Peyer's patch (tissue), 4 donors: ENCODE measurements at regions not wholly inside any gene's neighbourhood (a gene's known extent, or its start where the extent isn't known, plus 50 kb on each side); places are given as distances from the start of the nearest gene placed in this dataset.

Source experiments
- CTCF ChIP-seq, 6 experiments: fragments of 450-650 bp in 4 of 6; fragments of 200-600 bp in 2 of 6; sonication (generic) in 1 of 6; IDR thresholded peaks; one replicate each; pipeline ENCODE4 v1.5.1; 2017 to 2019; ENCODE audit warnings: antibody characterized with exemption in 6 of 6, mild to moderate bottlenecking in 3 of 6, moderate library complexity in 1 of 6
- POLR2A ChIP-seq, 2 donors: fragments of 450-650 bp; IDR thresholded peaks; one replicate each; pipeline ENCODE4 v1.5.1; 2017; ENCODE audit warnings: antibody characterized with exemption in 2 of 2, mild to moderate bottlenecking in 2 of 2, moderate library complexity in 2 of 2

- TF ChIP-seq CTCF (IDR thresholded peaks at IDR 0.05): no peak
- TF ChIP-seq POLR2A (IDR thresholded peaks at IDR 0.05): no peak
These were observed 255.1 kb upstream of the SP4 start for GRCh38 chr7:21172800-21173199.
